WERI-Rb-1 (cell line): ENCODE measurements at regions not wholly inside any gene's neighbourhood (a gene's known extent, or its start where the extent isn't known, plus 50 kb on each side); places are given as distances from the start of the nearest gene placed in this dataset.

Experiments used
- DNase-seq: peaks from one replicate; pipeline ENCODE4 v3.0.0-alpha.2; 2020
- H3K27ac ChIP-seq: fragments of 250-450 bp; sonication (Bioruptor Pico); 2 replicates; pipeline ENCODE4 v1.5.1; 2020; ENCODE audit warnings: mild to moderate bottlenecking, moderate library complexity
- H3K27me3 ChIP-seq: fragments of 250-450 bp; sonication (Bioruptor Pico); 2 replicates; pipeline ENCODE4 v1.5.1; 2021; ENCODE audit warnings: mild to moderate bottlenecking, low read depth, moderate library complexity; ENCODE audit not compliant: insufficient read depth, severe bottlenecking
- H3K36me3 ChIP-seq: fragments of 250-450 bp; sonication (Bioruptor Pico); 2 replicates; pipeline ENCODE4 v1.5.1; 2020; ENCODE audit warnings: mild to moderate bottlenecking, moderate library complexity
- H3K4me3 ChIP-seq: 2 replicates; pipeline ENCODE4 v1.5.1; 2011; ENCODE audit warnings: low read depth, mild to moderate bottlenecking, control low read depth, low read length
- H3K9me3 ChIP-seq: fragments of 250-450 bp; sonication (Bioruptor Pico); 2 replicates; pipeline ENCODE4 v1.5.1; 2021; ENCODE audit warnings: mild to moderate bottlenecking, moderate library complexity; ENCODE audit not compliant: severe bottlenecking
- TF ChIP-seq, protein P1 (sequence below): IDR thresholded peaks from 2 replicates; pipeline ENCODE4 v1.5.1; 2011; ENCODE audit warnings: low read depth, mild to moderate bottlenecking, control low read depth, inconsistent platforms, low read length

DNA sequence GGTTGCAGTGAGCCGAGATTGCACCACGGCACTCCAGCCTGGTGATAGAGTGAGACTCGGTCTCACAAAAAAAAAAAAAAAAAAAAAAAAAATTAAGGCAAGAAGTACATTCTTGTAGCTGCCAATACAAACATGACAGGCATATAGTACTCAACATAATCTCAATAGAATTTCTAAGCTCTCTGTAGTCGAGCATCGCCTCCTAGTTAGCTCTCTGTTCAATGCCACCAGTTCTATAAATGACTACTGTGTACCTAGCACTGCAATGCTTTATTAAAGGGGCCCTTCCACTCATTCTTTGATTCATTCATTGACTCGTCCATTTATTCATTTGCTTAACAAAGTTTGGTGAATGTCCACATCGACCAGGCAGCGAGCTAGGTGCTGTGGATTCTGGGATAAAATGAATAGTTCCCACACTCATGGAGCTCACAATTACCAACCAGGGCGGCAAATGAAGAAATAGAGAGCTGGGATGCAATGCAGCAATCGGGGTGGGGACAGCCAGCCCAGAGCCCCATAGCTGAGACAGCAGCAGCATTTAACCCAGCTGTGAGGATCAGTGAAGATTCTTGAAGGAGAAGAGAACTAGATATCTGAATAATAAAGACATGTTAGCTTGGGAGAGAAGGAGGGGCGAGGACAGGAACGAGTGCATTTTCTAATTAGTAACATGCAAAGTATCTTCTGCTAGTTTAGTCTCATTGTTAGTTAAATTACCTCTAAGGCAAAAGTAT, 349.8 kb downstream of the LPIN1 start:
- DNase-seq, result no peak
- Histone ChIP-seq H3K36me3 (no peaks in the 10 kb centered on the region), H3K4me3 (no peak overlapping the region), H3K9me3 (no peaks in the 10 kb centered on the region), H3K27ac (no peak overlapping the region), H3K27me3 (no peaks in the 10 kb centered on the region)
- TF ChIP-seq, protein P1, sequence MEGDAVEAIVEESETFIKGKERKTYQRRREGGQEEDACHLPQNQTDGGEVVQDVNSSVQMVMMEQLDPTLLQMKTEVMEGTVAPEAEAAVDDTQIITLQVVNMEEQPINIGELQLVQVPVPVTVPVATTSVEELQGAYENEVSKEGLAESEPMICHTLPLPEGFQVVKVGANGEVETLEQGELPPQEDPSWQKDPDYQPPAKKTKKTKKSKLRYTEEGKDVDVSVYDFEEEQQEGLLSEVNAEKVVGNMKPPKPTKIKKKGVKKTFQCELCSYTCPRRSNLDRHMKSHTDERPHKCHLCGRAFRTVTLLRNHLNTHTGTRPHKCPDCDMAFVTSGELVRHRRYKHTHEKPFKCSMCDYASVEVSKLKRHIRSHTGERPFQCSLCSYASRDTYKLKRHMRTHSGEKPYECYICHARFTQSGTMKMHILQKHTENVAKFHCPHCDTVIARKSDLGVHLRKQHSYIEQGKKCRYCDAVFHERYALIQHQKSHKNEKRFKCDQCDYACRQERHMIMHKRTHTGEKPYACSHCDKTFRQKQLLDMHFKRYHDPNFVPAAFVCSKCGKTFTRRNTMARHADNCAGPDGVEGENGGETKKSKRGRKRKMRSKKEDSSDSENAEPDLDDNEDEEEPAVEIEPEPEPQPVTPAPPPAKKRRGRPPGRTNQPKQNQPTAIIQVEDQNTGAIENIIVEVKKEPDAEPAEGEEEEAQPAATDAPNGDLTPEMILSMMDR, result no peak

DNA sequence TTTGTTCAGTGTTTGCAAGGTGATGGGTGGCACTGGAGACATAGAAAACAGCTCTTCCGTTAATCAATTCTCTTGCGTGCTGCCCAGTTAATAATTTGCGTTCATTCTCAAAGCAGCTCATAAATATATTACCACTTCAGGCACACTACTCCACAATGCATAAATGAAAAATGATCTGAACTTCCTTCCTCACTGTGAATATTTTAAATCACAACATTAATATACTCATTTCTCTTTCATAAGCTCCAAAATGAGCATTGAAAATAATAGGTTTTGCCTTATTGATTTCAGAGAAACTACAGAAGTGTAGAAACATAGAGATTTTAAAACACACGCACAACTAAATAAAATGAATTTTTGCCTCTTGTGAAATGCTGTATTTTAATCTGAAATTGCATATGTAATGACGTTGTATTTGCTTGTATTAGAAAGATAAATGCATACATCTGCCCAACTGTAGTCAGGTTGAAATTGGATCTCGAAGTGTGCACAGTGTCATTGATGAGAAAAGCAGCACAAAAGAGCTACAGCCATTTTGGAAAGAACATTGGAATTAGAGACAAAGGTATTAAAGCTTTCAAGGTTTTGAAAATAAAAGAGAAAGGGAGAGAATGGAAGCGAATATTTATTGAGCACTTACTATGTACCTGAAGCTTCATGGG, 350.5 kb downstream of the LPIN1 start:
- TF ChIP-seq, protein P1, result no peak
- no peaks in the 10 kb centered on the region for H3K9me3 ChIP-seq
- H3K36me3 ChIP-seq, result no peaks in the 10 kb centered on the region
- H3K27me3 ChIP-seq, result no peaks in the 10 kb centered on the region
- no peak overlapping the region for H3K4me3 ChIP-seq
- DNase-seq, result no peak
- no peak overlapping the region for H3K27ac ChIP-seq

DNA sequence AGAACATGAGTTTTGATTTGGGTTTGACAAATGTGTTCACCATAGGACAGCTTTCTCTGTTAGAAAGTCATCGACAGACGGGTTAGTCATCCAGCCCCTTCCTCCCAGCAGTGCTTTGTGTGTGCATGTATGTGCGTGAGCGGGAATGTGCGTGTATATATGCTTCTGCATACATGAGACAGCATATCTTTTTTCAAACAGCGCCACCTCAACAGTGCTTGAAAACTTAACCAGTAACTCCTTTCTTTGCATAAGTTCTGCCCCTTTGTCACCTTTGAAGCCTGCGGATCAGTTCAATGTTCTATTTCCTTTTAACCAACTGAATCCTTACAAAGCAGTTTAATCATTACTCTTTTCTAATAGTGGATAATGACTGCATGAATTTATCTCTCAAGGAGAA, 351.4 kb downstream of the LPIN1 start:
- TF ChIP-seq, protein P1, result no peak
- Histone ChIP-seq H3K27me3 (no peaks in the 10 kb centered on the region), H3K9me3 (no peaks in the 10 kb centered on the region), H3K27ac (no peak overlapping the region), H3K36me3 (no peaks in the 10 kb centered on the region), H3K4me3 (no peak overlapping the region)
- DNase-seq, result no peak

DNA sequence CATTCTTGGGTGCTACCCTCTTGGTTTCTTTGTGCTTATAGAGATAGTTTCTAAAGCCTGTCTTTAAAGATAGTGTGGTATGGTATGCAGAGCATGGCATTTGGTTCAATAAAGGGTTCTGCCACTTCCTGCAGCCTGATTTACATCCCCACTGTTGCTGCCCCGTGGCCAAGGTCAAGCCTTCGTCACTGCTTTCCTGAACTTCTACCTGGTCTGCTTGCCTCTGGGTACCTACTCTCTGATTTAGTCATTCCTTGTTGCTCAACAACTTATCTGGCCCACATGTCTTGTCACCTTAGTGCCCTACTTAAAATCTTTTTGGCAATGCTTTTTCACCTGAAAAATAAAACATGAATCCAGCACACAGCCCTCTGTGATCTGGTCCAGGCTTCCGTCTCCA, 352.9 kb downstream of the LPIN1 start:
- Histone ChIP-seq H3K27me3 (no peaks in the 10 kb centered on the region), H3K36me3 (no peaks in the 10 kb centered on the region), H3K4me3 (no peak overlapping the region), H3K9me3 (no peaks in the 10 kb centered on the region), H3K27ac (no peak overlapping the region)
- DNase-seq, result no peak
- TF ChIP-seq, protein P1, result no peak

DNA sequence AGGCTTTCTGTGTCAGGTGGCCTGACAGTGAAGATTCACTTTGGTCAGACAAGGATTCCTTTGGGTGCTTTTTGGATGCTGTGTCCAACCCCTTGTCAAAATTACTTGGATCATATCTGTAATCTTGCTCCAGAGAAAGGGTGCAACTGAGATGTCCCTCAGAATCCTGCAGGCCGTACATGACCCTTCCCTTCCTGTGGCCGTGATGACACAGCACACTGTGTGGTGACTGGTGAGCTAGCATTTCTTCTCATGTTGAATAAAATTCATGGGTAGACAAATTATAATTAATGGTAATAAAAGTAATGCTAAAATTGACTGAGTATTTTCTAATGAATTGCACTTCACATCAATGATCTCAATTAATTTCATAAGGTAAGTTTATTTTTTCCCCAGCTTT, 356.2 kb downstream of the LPIN1 start:
- Histone ChIP-seq H3K36me3 (no peaks in the 10 kb centered on the region), H3K9me3 (no peaks in the 10 kb centered on the region), H3K27me3 (no peaks in the 10 kb centered on the region), H3K4me3 (no peak overlapping the region), H3K27ac (no peak overlapping the region)
- TF ChIP-seq, protein P1, result no peak
- no peak for DNase-seq
